ENCODE measurements at regions not wholly inside any gene's neighbourhood (a gene's known extent, or its start where the extent isn't known, plus 50 kb on each side); places are given as distances from the start of the nearest gene placed in this dataset.

DNA sequence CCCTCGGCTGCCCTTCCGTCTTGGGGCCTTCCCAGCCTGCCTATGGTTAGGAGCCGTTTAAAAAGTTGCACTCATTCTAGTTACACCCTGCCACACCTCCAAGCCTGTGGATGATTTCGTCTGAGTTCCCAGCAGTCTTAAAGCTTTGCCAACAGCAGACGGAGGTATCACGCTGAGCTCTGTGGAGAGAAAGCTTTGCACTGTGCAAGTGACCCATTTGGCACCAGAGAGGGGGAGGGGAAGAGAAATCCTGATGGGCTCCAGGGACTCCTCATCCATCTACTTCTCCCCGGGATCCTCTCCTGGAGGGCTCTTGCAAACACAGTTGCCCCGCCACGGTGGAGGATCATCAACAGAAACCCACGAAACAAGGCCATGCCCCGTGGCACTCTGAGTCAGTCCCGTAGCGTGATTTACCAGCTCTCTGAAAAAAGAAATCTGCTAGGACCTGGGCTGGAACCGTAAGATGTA lies 98.8 kb upstream of the CITED2 start:
- TF ChIP-seq CTCF (IDR thresholded peaks at IDR 0.05) (no peak), POLR2A (IDR thresholded peaks at IDR 0.05) (no peak)
